GM12878 (cell line): ENCODE measurements at regions not wholly inside any gene's neighbourhood (a gene's known extent, or its start where the extent isn't known, plus 50 kb on each side); places are given as distances from the start of the nearest gene placed in this dataset.

Source experiments
- ATAC-seq: fragments of 200-7000 bp; cut with Tn5 transposase; 3 replicates; pipeline ENCODE4 v1.9.1; 2020; ENCODE audit warnings: mild to moderate bottlenecking, moderate library complexity
- BruUV-seq: library from RNA; stranded (reverse); fragments of 400-500 nt; replicated peaks from 2 replicates; lab custom pipeline; 2021; lab: Mats Ljungman, UMichigan
- CTCF ChIA-PET: fragments of 300-600 bp; sonication (Branson Sonifier 250); formaldehyde crosslinking; extraction: SDS; loops from one replicate; lab custom pipeline; 2021; ENCODE audit warnings: inconsistent platforms; lab: Yijun Ruan, JAX
- POLR2A ChIA-PET: fragments of 350-600 bp; formaldehyde crosslinking; extraction: SDS; loops from one replicate; lab custom pipeline; 2021; ENCODE audit warnings: inconsistent platforms; lab: Charles Lee
- RAD21 ChIA-PET: fragments of 300-600 bp; sonication (Branson Sonifier 250); formaldehyde crosslinking; loops from one replicate; lab custom pipeline; 2023; ENCODE audit warnings: antibody characterized with exemption; ENCODE audit not compliant: unreplicated experiment; lab: Charles Lee
- SMC1A ChIA-PET: fragments of 300-600 bp; sonication (Branson Sonifier 250); formaldehyde crosslinking; loops from one replicate; lab custom pipeline; 2023; ENCODE audit not compliant: unreplicated experiment, uncharacterized antibody; lab: Charles Lee
- DNase-seq: peaks from one replicate; pipeline ENCODE4 v3.0.0-alpha.2; 2011; ENCODE audit warnings: low read depth, low spot score
- FAIRE-seq: peaks from 3 replicates; lab custom pipeline; 2011; peaks lifted over from hg19 to GRCh38; lab: Jason Lieb, UNC
- H2AFZ ChIP-seq: 2 replicates; pipeline ENCODE4 v1.6.0; 2011; ENCODE audit warnings: low read depth, low read length, control low read depth; ENCODE audit not compliant: control insufficient read depth
- H3K27ac ChIP-seq: 2 replicates; pipeline ENCODE4 v1.5.1; 2011; ENCODE audit warnings: control low read depth; ENCODE audit not compliant: control insufficient read depth, insufficient read depth
- H3K27me3 ChIP-seq, 2 experiments: replicated peaks in 1 of 2; 2 replicates each; pipeline versions ENCODE4 v1.6.0 to v1.6.1; 2011; ENCODE audit warnings: low read length in 1 of 2; ENCODE audit not compliant: control insufficient read depth in 2 of 2, insufficient read depth in 2 of 2
- H3K36me3 ChIP-seq, 2 experiments: 2 replicates each; pipeline ENCODE4 v1.5.1; 2011; ENCODE audit warnings: low read length in 1 of 2; ENCODE audit not compliant: control insufficient read depth in 2 of 2, insufficient read depth in 2 of 2
- H3K4me1 ChIP-seq: 2 replicates; pipeline ENCODE4 v1.6.1; 2011; ENCODE audit warnings: mild to moderate bottlenecking, low read length, moderate library complexity, mixed read lengths; ENCODE audit not compliant: control insufficient read depth, insufficient read depth
- H3K4me2 ChIP-seq: 2 replicates; pipeline ENCODE4 v1.6.0; 2011; ENCODE audit warnings: control low read depth; ENCODE audit not compliant: control insufficient read depth, insufficient read depth
- H3K4me3 ChIP-seq: fragments of 200-600 bp; sonication (generic); 2 replicates; pipeline ENCODE4 v1.5.1; 2016
- H3K79me2 ChIP-seq: 2 replicates; pipeline ENCODE4 v1.6.0; 2011; ENCODE audit warnings: low read length; ENCODE audit not compliant: control insufficient read depth, insufficient read depth
- H3K9ac ChIP-seq: 2 replicates; pipeline ENCODE4 v1.8.0; 2011; ENCODE audit warnings: low read length, control low read depth, mixed read lengths; ENCODE audit not compliant: control insufficient read depth, insufficient read depth
- H3K9me3 ChIP-seq: replicated peaks from 3 replicates; pipeline ENCODE4 v1.5.1; 2011; ENCODE audit warnings: mild to moderate bottlenecking, low read length; ENCODE audit not compliant: control insufficient read depth, insufficient read depth
- H4K20me1 ChIP-seq: 2 replicates; pipeline ENCODE4 v1.6.0; 2011; ENCODE audit not compliant: control insufficient read depth, insufficient read depth
- ATF7 ChIP-seq: fragments of 450-650 bp; IDR thresholded peaks from 2 replicates; pipeline ENCODE4 v1.6.1; 2016; ENCODE audit warnings: low read depth, mild to moderate bottlenecking
- BHLHE40 ChIP-seq, 2 experiments: fragments of 450-650 bp in 1 of 2; IDR thresholded peaks; 2 replicates each; pipeline ENCODE4 v1.6.1; 2011 to 2017; ENCODE audit warnings: low read depth in 2 of 2, borderline replicate concordance in 1 of 2, improper control_type of control experiment in 1 of 2, low read length in 1 of 2, mild to moderate bottlenecking in 1 of 2
- GATAD2B ChIP-seq: fragments of 450-650 bp; conservative IDR thresholded peaks from 2 replicates; pipeline ENCODE4 v1.6.1; 2017; ENCODE audit warnings: low read depth, mild to moderate bottlenecking, moderate library complexity
- PAX8 ChIP-seq: fragments of 450-650 bp; IDR thresholded peaks from 2 replicates; pipeline ENCODE4 v1.6.1; 2017; ENCODE audit warnings: mild to moderate bottlenecking, moderate library complexity
- SUZ12 ChIP-seq: fragments of 200-600 bp; sonication (generic); IDR thresholded peaks from one replicate; pipeline ENCODE4 v1.6.1; 2018; ENCODE audit warnings: antibody characterized with exemption, mild to moderate bottlenecking; ENCODE audit not compliant: unreplicated experiment
- ZNF217 ChIP-seq: fragments of 450-650 bp; IDR thresholded peaks from 2 replicates; pipeline ENCODE4 v1.6.1; 2017; ENCODE audit warnings: antibody characterized with exemption, mild to moderate bottlenecking
- WGBS: methylation state at CpG from one replicate; pipeline ENCODE4 v1.1.6; 2016; ENCODE audit warnings: low lambda C conversion rate; ENCODE audit not compliant: insufficient replicate concordance, insufficient coverage; ENCODE audit errors: missing lambda C conversion rate; 5-methylcytosine and 5-hydroxymethylcytosine counted together
- in situ Hi-C: fragments of 300-500 bp; cut with MboI; formaldehyde crosslinking; loops from 9 replicates; pipeline ENCODE4 v1.14.3; 2018; ENCODE audit warnings: mixed read lengths
- intact Hi-C: fragments of 100-400 bp; cut with micrococcal nuclease; formaldehyde crosslinking; loops from one replicate; pipeline ENCODE4 v1.14.2; 2022; ENCODE audit not compliant: unreplicated experiment
- TF ChIP-seq, protein P1 (sequence below), 3 experiments: IDR thresholded peaks in 2 of 3; conservative IDR thresholded peaks in 1 of 3; 2 replicates each; pipeline ENCODE4 v1.5.1; 2011; ENCODE audit warnings: low read depth in 3 of 3, low read length in 3 of 3, mild to moderate bottlenecking in 3 of 3, control low read depth in 2 of 3, moderate library complexity in 2 of 3, inconsistent platforms in 1 of 3, mixed read lengths in 1 of 3; ENCODE audit not compliant: control insufficient read depth in 2 of 3, insufficient read depth in 1 of 3; ENCODE audit errors: extremely low read depth in 1 of 3
- TF ChIP-seq, protein P2 (sequence below): fragments of 450-650 bp; IDR thresholded peaks from 2 replicates; pipeline ENCODE4 v1.6.1; 2017; ENCODE audit warnings: low read depth, mild to moderate bottlenecking, moderate library complexity
- TF ChIP-seq, protein P3 (sequence below): fragments of 450-650 bp; IDR thresholded peaks from 2 replicates; pipeline ENCODE4 v1.6.1; 2018; ENCODE audit warnings: borderline replicate concordance, mild to moderate bottlenecking; ENCODE audit not compliant: partially characterized antibody
- TF ChIP-seq, protein P4 (sequence below): fragments of 450-650 bp; conservative IDR thresholded peaks from 2 replicates; pipeline ENCODE4 v1.6.1; 2017; ENCODE audit warnings: mild to moderate bottlenecking, moderate library complexity
- TF ChIP-seq, protein P5 (sequence below): IDR thresholded peaks from 2 replicates; pipeline ENCODE4 v1.6.1; 2012; ENCODE audit warnings: low read depth, low read length, improper control_type of control experiment

DNA sequence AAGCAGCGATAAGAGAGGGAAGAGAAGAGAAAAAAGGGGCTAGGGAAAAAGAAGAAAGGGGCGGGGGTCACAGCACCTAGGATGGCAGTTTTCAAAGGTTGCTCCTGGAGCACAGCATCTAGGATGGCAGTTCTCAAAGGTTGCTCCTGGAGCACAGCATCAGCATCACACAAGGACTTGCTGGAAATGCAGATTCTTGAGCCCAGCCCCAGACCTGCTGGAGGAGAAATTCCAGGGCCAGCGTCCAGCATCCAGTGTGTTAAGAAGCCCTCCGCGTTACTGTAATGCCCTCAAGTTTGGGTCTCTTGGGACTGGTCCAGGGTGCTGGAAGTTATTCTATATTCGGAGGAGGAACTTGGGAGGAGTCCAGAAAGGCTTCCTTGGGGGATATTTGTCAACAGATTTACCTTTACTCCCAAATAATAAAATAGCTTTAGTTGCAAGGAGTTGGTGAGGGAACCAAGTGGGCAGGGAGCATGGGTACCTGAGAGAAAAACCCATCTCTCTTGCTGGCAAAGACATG, 519.4 kb downstream of the SHQ1 start:
- DNase-seq (no peak), FAIRE-seq (no peak), ATAC-seq (no peak)
- H3K27ac ChIP-seq, result no peak overlapping the region
- H3K79me2 ChIP-seq, result no peaks in the 10 kb centered on the region
- intact Hi-C loops, result no loop called here
- H3K9ac ChIP-seq, result no peak overlapping the region
- no peaks in the 10 kb centered on the region for H4K20me1 ChIP-seq
- no peak overlapping the region for H3K4me2 ChIP-seq
- ChIA-PET RAD21 (no interaction called here), POLR2A (interaction anchor here (0.7 kb wide), 1 partner anchor 10 kb away, joined by 3 read pairs; no protein-coding TSS in a partner anchor), SMC1A (interaction anchor here (0.5 to 1.5 kb wide), 3 partner anchors 17 to 527 kb away, joined by 3 to 5 read pairs (median 3); no protein-coding TSS in a partner anchor), CTCF (no interaction called here)
- H3K27me3 ChIP-seq, result no peaks in the 10 kb centered on the region; a peak in 1 of 4 replicates
- TF ChIP-seq, protein P1, sequence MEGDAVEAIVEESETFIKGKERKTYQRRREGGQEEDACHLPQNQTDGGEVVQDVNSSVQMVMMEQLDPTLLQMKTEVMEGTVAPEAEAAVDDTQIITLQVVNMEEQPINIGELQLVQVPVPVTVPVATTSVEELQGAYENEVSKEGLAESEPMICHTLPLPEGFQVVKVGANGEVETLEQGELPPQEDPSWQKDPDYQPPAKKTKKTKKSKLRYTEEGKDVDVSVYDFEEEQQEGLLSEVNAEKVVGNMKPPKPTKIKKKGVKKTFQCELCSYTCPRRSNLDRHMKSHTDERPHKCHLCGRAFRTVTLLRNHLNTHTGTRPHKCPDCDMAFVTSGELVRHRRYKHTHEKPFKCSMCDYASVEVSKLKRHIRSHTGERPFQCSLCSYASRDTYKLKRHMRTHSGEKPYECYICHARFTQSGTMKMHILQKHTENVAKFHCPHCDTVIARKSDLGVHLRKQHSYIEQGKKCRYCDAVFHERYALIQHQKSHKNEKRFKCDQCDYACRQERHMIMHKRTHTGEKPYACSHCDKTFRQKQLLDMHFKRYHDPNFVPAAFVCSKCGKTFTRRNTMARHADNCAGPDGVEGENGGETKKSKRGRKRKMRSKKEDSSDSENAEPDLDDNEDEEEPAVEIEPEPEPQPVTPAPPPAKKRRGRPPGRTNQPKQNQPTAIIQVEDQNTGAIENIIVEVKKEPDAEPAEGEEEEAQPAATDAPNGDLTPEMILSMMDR (IDR thresholded peaks at IDR 0.05 in 2 of 3, conservative IDR thresholded peaks at IDR 0.05 in 1 of 3; ENCODE audit: control insufficient read depth in 2 of 3, extremely low read depth in 1 of 3, insufficient read depth in 1 of 3, low read depth in 3 of 3, low read length in 3 of 3), result no peak
- TF ChIP-seq, protein P2, sequence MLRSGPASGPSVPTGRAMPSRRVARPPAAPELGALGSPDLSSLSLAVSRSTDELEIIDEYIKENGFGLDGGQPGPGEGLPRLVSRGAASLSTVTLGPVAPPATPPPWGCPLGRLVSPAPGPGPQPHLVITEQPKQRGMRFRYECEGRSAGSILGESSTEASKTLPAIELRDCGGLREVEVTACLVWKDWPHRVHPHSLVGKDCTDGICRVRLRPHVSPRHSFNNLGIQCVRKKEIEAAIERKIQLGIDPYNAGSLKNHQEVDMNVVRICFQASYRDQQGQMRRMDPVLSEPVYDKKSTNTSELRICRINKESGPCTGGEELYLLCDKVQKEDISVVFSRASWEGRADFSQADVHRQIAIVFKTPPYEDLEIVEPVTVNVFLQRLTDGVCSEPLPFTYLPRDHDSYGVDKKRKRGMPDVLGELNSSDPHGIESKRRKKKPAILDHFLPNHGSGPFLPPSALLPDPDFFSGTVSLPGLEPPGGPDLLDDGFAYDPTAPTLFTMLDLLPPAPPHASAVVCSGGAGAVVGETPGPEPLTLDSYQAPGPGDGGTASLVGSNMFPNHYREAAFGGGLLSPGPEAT, result no peak
- TF ChIP-seq, protein P3, sequence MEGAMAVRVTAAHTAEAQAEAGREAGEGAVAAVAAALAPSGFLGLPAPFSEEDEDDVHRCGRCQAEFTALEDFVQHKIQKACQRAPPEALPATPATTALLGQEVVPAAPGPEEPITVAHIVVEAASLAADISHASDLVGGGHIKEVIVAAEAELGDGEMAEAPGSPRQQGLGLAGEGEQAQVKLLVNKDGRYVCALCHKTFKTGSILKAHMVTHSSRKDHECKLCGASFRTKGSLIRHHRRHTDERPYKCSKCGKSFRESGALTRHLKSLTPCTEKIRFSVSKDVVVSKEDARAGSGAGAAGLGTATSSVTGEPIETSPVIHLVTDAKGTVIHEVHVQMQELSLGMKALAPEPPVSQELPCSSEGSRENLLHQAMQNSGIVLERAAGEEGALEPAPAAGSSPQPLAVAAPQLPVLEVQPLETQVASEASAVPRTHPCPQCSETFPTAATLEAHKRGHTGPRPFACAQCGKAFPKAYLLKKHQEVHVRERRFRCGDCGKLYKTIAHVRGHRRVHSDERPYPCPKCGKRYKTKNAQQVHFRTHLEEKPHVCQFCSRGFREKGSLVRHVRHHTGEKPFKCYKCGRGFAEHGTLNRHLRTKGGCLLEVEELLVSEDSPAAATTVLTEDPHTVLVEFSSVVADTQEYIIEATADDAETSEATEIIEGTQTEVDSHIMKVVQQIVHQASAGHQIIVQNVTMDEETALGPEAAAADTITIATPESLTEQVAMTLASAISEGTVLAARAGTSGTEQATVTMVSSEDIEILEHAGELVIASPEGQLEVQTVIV, result no peak
- TF ChIP-seq, protein P4, sequence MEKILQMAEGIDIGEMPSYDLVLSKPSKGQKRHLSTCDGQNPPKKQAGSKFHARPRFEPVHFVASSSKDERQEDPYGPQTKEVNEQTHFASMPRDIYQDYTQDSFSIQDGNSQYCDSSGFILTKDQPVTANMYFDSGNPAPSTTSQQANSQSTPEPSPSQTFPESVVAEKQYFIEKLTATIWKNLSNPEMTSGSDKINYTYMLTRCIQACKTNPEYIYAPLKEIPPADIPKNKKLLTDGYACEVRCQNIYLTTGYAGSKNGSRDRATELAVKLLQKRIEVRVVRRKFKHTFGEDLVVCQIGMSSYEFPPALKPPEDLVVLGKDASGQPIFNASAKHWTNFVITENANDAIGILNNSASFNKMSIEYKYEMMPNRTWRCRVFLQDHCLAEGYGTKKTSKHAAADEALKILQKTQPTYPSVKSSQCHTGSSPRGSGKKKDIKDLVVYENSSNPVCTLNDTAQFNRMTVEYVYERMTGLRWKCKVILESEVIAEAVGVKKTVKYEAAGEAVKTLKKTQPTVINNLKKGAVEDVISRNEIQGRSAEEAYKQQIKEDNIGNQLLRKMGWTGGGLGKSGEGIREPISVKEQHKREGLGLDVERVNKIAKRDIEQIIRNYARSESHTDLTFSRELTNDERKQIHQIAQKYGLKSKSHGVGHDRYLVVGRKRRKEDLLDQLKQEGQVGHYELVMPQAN, result no peak
- TF ChIP-seq GATAD2B, result no peak
- TF ChIP-seq BHLHE40 (IDR thresholded peaks at IDR 0.05; ENCODE audit: borderline replicate concordance in 1 of 2, low read depth in 2 of 2, low read length in 1 of 2), result no peak
- no peak for TF ChIP-seq ATF7
- TF ChIP-seq ZNF217, result no peak
- TF ChIP-seq SUZ12, result no peak
- no peak for TF ChIP-seq PAX8
- TF ChIP-seq, protein P5, sequence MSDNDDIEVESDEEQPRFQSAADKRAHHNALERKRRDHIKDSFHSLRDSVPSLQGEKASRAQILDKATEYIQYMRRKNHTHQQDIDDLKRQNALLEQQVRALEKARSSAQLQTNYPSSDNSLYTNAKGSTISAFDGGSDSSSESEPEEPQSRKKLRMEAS, result no peak
- no peak overlapping the region for H2AFZ ChIP-seq
- BruUV-seq, result no TSS peak
- WGBS, result 44% methylated on average over 5 of the region's 6 CpGs
- in situ Hi-C loops, result no loop called here
- H3K4me1 ChIP-seq, result no peaks in the 10 kb centered on the region; the same call in 1 of the 2 replicates
- H3K36me3 ChIP-seq, result no peaks in the 10 kb centered on the region
- H3K4me3 ChIP-seq, result no peak overlapping the region
- no peaks in the 10 kb centered on the region; the same call in 2 of the 3 replicates for H3K9me3 ChIP-seq
